Muscle layer of colon (tissue), 2 donors: ENCODE measurements at regions not wholly inside any gene's neighbourhood (a gene's known extent, or its start where the extent isn't known, plus 50 kb on each side); places are given as distances from the start of the nearest gene placed in this dataset.

ENCODE experiments used
- H3K27ac ChIP-seq: one replicate; pipeline ENCODE4 v1.7.0; 2013; ENCODE audit warnings: low read depth, mild to moderate bottlenecking, low read length, moderate library complexity
- H3K27me3 ChIP-seq, 2 donors: one replicate each; pipeline ENCODE4 v1.7.0; 2013; ENCODE audit warnings: low read length in 2 of 2, mild to moderate bottlenecking in 2 of 2; ENCODE audit not compliant: insufficient read depth in 2 of 2, control insufficient read depth in 1 of 2
- H3K36me3 ChIP-seq: one replicate; pipeline ENCODE4 v1.7.0; 2013; ENCODE audit warnings: mild to moderate bottlenecking, low read length; ENCODE audit not compliant: insufficient read depth
- H3K4me1 ChIP-seq: one replicate; pipeline ENCODE4 v1.7.0; 2013; ENCODE audit warnings: mild to moderate bottlenecking, low read length; ENCODE audit not compliant: insufficient read depth
- H3K4me3 ChIP-seq, 2 donors: one replicate each; pipeline ENCODE4 v1.7.0; 2013; ENCODE audit warnings: low read length in 2 of 2, low read depth in 1 of 2, mild to moderate bottlenecking in 1 of 2, moderate library complexity in 1 of 2
- H3K9ac ChIP-seq: one replicate; pipeline ENCODE4 v1.7.0; 2013; ENCODE audit warnings: low read length
- H3K9me3 ChIP-seq: one replicate; pipeline ENCODE4 v1.7.0; 2013; ENCODE audit warnings: mild to moderate bottlenecking, low read length
- donor health status: abdominal sarcoma.
- donor health status: Adenocarcinoma of cecum.

DNA sequence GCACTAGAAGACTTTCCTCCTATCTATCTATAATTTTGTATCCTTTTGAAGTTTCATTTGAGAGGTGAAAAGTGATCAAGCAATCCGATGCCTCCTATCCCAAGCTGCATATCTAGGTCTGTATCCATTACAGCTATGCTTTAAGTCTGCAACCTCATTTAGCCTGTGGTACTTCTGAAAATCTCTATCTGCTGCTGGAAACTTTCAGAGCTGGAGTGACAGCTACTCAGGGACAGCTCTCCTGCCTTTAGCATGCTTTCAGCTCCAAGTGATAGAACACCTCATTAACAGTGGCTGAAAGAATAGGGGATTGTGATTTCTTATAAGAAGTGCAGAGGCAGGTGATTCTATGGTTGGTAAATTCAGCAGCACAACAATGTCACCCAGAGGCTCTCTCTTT is 1153.5 kb downstream of the AACS start:
- no peaks in the 10 kb centered on the region for H3K4me1 ChIP-seq

DNA sequence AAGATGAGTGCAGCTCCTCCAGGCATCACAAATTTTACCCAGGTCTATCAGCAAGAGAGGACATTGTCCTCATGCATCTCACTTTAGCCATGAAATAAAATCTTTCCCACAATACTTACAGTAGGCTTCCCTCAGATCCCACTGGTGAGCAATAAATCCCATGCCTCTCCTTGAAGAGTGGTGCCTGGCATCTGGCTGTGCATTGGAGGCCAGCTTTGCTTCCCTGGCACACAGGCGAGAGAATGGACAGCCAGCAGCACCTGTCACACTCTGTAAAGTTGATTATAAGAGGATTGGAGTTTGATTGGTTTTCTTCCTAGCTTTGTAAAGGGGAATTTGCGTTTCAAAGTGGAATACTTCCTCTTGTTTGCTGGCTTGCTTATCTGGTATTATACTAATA is 1153.9 kb downstream of the AACS start:
- no peaks in the 10 kb centered on the region for H3K27me3 ChIP-seq
- H3K4me3 ChIP-seq: no peak overlapping the region
- H3K9ac ChIP-seq: no peak overlapping the region

More for the DNA sequence above, 1153.5 kb downstream of the AACS start:
- H3K9ac ChIP-seq: no peak overlapping the region
- H3K9me3 ChIP-seq: no peaks in the 10 kb centered on the region
- no peaks in the 10 kb centered on the region for H3K27me3 ChIP-seq
- H3K36me3 ChIP-seq: no peaks in the 10 kb centered on the region
- H3K4me3 ChIP-seq: no peak overlapping the region
- H3K27ac ChIP-seq: no peak overlapping the region

DNA sequence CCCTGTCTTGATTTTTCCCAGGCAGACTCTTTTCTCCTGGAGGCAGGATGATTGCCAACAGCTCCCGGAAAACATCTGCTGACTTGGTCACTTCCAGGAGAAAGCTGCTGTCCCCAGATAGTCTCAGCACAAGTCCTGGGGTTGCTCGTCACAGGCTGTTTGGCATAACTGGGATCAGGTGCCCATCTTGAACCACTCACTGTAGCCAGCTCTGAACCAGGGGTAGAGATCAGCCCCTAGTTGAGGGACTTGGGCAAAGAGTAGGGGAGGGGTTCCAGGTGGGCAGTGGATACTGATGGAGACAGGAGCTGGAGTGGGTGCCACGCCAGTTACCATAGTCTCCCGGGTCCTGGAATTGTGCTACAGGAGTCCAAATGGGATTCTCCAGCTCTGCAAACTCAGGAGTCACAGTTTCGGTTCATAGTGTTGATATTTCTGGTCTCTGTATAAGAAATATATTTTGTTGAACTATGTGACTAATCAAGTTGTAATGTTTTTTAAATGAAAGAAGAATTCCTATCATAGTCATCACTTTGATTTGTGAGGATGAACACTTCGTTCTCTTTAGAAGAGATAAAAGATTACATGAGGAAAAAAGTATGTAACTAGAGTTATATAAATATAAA is 1154.5 kb downstream of the AACS start:
- Histone ChIP-seq H3K36me3 (no peaks in the 10 kb centered on the region), H3K4me3 (no peak overlapping the region), H3K9me3 (no peaks in the 10 kb centered on the region), H3K4me1 (no peaks in the 10 kb centered on the region), H3K27ac (no peak overlapping the region), H3K9ac (no peak overlapping the region), H3K27me3 (no peaks in the 10 kb centered on the region)

More for the DNA sequence above, 1153.9 kb downstream of the AACS start:
- Histone ChIP-seq H3K9me3 (no peaks in the 10 kb centered on the region), H3K27ac (no peak overlapping the region), H3K4me1 (no peaks in the 10 kb centered on the region), H3K36me3 (no peaks in the 10 kb centered on the region)

DNA sequence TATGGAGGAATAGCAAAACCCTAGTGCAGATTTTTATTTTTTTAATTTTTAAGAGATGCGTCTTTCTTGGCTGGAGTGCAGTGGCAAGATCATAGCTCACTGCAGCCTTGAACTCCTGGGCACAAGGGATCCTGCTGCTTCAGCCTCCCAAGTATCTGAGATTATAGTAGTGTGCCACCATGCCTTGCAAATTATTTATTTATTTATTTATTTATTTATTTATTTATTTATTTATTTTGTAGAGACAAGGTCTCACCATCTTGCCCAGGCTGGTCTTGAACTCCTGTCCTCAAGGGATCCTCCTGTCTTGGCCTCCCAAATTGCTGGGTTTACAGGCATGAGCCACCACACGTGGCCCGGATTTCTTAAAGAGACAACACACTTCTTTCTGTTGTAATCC is 1158.8 kb downstream of the AACS start:
- Histone ChIP-seq H3K36me3 (no peaks in the 10 kb centered on the region), H3K4me3 (no peak overlapping the region), H3K9me3 (no peaks in the 10 kb centered on the region), H3K4me1 (no peaks in the 10 kb centered on the region), H3K27me3 (no peaks in the 10 kb centered on the region), H3K9ac (no peak overlapping the region), H3K27ac (no peak overlapping the region)

DNA sequence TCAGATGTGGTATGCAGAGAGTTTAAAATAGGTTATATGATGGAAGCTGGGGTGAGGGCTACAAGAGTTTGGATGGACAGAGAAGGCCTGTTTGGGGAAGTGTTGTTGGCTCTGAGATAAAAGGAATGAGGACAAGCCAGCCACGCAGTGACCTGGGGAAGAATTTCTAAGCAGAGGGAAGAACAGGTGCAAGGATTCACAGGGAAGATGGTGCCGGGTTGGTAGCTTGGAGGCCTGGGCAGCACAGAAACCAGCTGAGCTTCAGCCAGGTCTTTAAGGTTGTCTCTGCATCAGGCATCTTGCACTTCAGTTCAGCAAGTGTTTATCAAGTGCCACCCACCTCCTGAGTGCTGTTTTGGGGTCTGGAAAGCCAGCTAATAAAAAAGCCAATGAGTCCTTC is 1163.7 kb downstream of the AACS start:
- no peaks in the 10 kb centered on the region for H3K4me1 ChIP-seq
- H3K27ac ChIP-seq: no peak overlapping the region
- no peaks in the 10 kb centered on the region for H3K27me3 ChIP-seq
- H3K9ac ChIP-seq: no peak overlapping the region
- no peak overlapping the region for H3K4me3 ChIP-seq
- H3K9me3 ChIP-seq: no peaks in the 10 kb centered on the region
- no peaks in the 10 kb centered on the region for H3K36me3 ChIP-seq

DNA sequence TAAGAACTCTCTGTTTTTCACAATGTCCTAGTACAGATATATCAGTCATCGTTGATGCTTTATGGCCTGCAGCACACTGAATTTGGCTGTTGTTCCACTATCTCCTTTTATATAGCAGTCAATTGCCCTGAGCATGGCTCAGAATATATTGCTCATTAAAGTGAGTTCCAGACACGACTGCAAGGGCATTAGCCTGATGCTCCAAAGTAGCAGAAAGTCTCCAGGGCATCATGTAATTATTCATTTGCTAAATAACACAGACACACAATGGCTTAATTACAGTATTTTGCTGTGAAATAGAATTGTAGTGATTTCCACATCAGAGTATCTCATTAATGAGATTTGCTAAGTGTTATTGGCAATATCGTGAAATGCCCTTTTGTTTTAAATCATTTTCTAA is 1167.5 kb downstream of the AACS start:
- Histone ChIP-seq H3K27me3 (no peaks in the 10 kb centered on the region), H3K9me3 (no peaks in the 10 kb centered on the region), H3K4me3 (no peak overlapping the region), H3K27ac (no peak overlapping the region), H3K9ac (no peak overlapping the region), H3K36me3 (no peaks in the 10 kb centered on the region), H3K4me1 (no peaks in the 10 kb centered on the region)

DNA sequence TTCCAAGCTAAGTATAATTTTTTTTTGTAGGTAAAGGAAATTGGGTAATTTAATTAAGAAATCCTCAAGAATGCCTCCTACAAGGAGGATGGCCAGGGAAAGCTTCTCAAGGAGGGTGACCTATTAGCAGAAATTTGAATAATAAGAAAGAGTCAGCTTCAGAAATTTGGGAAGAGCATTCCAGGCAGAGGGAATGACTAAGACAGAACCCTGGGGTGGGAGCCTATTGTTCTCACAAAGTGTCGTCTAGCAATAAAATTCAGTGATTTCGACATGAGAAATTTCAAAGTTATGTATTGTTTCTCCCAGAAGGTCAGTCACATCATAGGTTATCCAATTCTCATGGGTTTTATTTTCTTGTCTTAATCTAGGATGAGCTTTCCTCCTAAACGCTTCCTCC is 1168.4 kb downstream of the AACS start:
- Histone ChIP-seq H3K9me3 (no peaks in the 10 kb centered on the region), H3K4me1 (no peaks in the 10 kb centered on the region), H3K27ac (no peak overlapping the region), H3K9ac (no peak overlapping the region), H3K36me3 (no peaks in the 10 kb centered on the region), H3K27me3 (no peaks in the 10 kb centered on the region), H3K4me3 (no peak overlapping the region)

DNA sequence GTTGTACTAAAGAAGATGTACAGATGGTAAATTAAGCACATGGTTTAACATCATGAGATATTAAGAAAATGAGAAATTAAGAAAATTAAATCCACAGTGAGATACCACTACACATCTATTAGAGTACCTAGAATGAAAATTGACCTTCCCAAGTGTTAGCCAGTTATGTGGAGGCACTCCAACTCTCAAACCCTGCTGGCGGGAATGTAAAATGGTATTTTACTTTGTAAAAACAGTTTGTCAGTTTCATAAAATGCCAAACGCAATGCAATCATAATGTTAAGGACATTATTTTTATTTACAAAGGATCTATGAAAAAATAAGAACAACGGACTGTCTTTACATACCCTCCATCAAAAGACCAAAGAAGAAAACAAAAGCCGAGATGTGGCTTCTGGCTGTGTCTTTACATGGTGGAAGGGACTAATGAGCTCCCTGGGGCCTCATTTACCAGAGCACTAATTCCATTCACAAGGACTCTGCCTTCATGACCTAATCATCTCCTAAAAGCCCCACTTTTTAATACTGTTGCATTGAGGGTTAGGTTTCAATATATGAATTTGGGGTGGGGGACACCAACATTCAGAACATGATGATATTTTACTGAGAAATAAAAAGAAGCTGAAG is 1178.7 kb downstream of the AACS start:
- Histone ChIP-seq H3K27ac (no peak overlapping the region), H3K4me1 (no peaks in the 10 kb centered on the region), H3K36me3 (no peaks in the 10 kb centered on the region), H3K27me3 (no peaks in the 10 kb centered on the region), H3K4me3 (no peak overlapping the region), H3K9ac (no peak overlapping the region), H3K9me3 (no peaks in the 10 kb centered on the region)

DNA sequence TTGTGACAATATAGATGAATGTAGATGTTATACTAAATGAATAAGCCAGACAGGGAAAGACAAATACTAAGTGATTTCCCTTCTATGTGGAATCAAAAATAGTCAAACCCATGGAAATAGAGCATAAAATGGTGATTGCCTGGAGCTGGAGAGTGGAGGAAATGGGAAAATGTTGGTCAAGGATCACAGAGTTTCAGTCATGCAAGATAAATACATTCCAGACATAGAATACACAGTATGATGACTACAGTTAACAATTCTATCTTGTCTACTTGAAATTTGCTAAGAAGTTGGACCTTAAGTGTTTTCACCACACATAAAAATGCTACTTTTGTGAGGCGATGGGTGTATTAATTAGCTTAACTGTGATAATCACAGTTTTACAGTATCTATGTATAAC is 1182.7 kb downstream of the AACS start:
- no peaks in the 10 kb centered on the region for H3K27me3 ChIP-seq
- H3K9ac ChIP-seq: no peak overlapping the region
- no peaks in the 10 kb centered on the region for H3K9me3 ChIP-seq
- no peak overlapping the region for H3K4me3 ChIP-seq
- no peak overlapping the region for H3K27ac ChIP-seq
- H3K4me1 ChIP-seq: no peaks in the 10 kb centered on the region
- H3K36me3 ChIP-seq: no peaks in the 10 kb centered on the region

DNA sequence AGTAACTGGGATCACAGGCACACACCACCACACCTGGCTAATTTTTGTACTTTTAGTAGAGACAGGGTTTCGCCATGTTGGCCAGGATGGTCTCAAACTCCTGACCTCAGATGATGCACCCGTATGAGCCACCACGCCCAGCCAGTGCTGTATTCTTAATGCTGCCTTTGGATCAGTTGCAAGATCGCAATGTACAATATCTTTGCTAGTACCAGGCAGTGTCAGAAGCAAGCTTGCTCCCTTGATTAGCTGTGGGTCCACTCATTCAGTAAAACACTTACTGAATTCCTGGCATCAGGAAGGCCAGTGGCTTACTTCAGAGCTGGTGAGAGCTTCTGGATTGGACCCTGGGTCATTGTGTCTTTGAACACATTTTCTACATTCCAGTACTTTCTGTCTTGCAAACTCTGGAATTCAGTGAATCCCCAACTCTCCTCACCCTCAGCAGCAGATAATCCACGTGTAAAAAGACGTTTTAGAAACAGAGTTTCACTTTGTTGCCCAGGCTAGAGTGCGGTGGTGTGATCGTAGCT is 1183.7 kb downstream of the AACS start:
- Histone ChIP-seq H3K9ac (no peak overlapping the region), H3K4me3 (no peak overlapping the region), H3K27ac (no peak overlapping the region), H3K4me1 (no peaks in the 10 kb centered on the region), H3K27me3 (no peaks in the 10 kb centered on the region), H3K9me3 (no peaks in the 10 kb centered on the region), H3K36me3 (no peaks in the 10 kb centered on the region)

DNA sequence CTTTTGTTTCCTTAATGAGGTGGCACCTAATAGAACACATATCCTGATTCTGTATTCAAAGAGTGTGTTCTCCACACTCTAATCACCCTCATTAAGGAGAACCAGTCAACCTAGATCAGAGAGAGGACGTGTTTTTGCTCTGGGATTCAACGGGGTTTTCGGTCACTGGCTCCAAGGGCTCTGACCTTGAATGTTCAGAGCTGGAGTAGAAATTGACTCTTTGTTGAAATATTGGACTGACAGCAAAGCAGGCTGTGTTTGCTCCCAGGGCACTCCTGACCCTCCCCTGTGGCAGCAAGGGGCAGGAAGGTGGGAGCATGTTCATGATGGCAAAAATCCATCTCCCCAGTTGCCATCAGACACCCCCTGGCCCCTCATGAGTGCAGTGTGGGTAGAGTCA is 1193.0 kb downstream of the AACS start:
- Histone ChIP-seq H3K4me1 (no peaks in the 10 kb centered on the region), H3K9ac (no peak overlapping the region), H3K4me3 (no peak overlapping the region), H3K36me3 (no peaks in the 10 kb centered on the region), H3K9me3 (no peaks in the 10 kb centered on the region), H3K27me3 (no peaks in the 10 kb centered on the region), H3K27ac (no peak overlapping the region)

DNA sequence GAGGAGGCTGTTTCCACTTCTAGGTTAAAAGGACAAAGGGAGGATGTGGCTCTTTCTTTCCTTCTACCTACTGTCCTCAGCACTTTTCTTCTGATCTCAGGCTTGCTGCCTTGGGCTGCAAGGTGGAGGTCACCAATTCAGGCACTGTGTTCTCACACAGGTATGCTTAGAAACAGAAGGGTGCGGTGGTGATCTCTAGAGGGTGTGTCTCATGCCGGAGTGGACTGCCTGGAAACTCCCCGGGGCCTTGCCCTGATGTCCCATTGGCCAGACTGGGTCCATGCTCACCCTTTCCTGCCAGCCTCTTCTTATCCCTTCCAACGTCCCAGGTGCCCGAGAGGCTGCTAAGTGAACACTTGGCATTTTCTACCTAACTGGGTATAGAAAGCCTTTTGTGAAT is 1197.6 kb downstream of the AACS start:
- H3K4me3 ChIP-seq: no peak overlapping the region
- H3K9me3 ChIP-seq: no peaks in the 10 kb centered on the region
- H3K36me3 ChIP-seq: no peaks in the 10 kb centered on the region
- H3K27ac ChIP-seq: no peak overlapping the region
- no peaks in the 10 kb centered on the region for H3K27me3 ChIP-seq
- H3K9ac ChIP-seq: no peak overlapping the region
- no peaks in the 10 kb centered on the region for H3K4me1 ChIP-seq
